Islet of Langerhans (tissue), 1 donor: ENCODE measurements at regions not wholly inside any gene's neighbourhood (a gene's known extent, or its start where the extent isn't known, plus 50 kb on each side); places are given as distances from the start of the nearest gene placed in this dataset.

Source experiments
- FAIRE-seq: peaks from one replicate; lab custom pipeline; 2011; peaks lifted over from hg19 to GRCh38; lab: Jason Lieb, UNC

GRCh38 chr17:52213451-52213850 is 54.9 kb upstream of the CA10 start:
- no peak for FAIRE-seq

- no peak for FAIRE-seq
Measured at GRCh38 chr17:52212851-52213250, 54.3 kb upstream of the CA10 start.

- FAIRE-seq, result no peak
Measured at GRCh38 chr17:52209507-52209906, 51.0 kb upstream of the CA10 start.
